WTC11 (cell line): ENCODE measurements at regions not wholly inside any gene's neighbourhood (a gene's known extent, or its start where the extent isn't known, plus 50 kb on each side); places are given as distances from the start of the nearest gene placed in this dataset.

Source experiments
- ATAC-seq: fragments of 200-7000 bp; cut with Tn5 transposase; 2 replicates; pipeline ENCODE4 v1.10.0; 2021; ENCODE audit warnings: mild to moderate bottlenecking, moderate library complexity
- CTCF ChIA-PET: fragments of 300-600 bp; sonication (Branson Sonifier 250); formaldehyde crosslinking; loops from one replicate; lab custom pipeline; 2021; ENCODE audit warnings: antibody characterized with exemption; lab: Charles Lee
- POLR2A ChIA-PET: fragments of 350-600 bp; sonication (Branson Sonifier 250); formaldehyde crosslinking; loops from one replicate; lab custom pipeline; 2021; ENCODE audit warnings: antibody characterized with exemption; lab: Charles Lee
- DNase-seq: peaks from one replicate; pipeline ENCODE4 v3.0.0; 2021; ENCODE audit warnings: low spot score
- H3K27ac Mint-ChIP-seq: 2 replicates; pipeline ENCODE4 v1.8.0; 2021; ENCODE audit warnings: mixed read lengths
- H3K27me3 Mint-ChIP-seq: 2 replicates; pipeline ENCODE4 v1.8.0; 2021; ENCODE audit warnings: low read depth, mild to moderate bottlenecking, moderate library complexity, mixed read lengths
- H3K36me3 Mint-ChIP-seq: 2 replicates; pipeline ENCODE4 v1.8.0; 2021; ENCODE audit warnings: mixed read lengths
- H3K4me1 Mint-ChIP-seq: 2 replicates; pipeline ENCODE4 v1.8.0; 2022; ENCODE audit warnings: mixed read lengths
- H3K4me3 Mint-ChIP-seq: 2 replicates; pipeline ENCODE4 v1.8.0; 2021; ENCODE audit warnings: mild to moderate bottlenecking, moderate library complexity, mixed read lengths
- H3K9me3 Mint-ChIP-seq: 2 replicates; pipeline ENCODE4 v1.8.0; 2021; ENCODE audit warnings: mixed read lengths
- ELF4 ChIP-seq: sonication (generic); formaldehyde crosslinking; IDR thresholded peaks from 2 replicates; pipeline ENCODE4 v1.8.1; 2022; ENCODE audit warnings: low read depth, mild to moderate bottlenecking, moderate library complexity, missing genetic modification reagents
- FOXJ3 ChIP-seq: sonication (generic); formaldehyde crosslinking; IDR thresholded peaks from 2 replicates; pipeline ENCODE4 v1.9.0; 2021; ENCODE audit warnings: missing genetic modification reagents, mild to moderate bottlenecking, borderline replicate concordance
- FOXP1 ChIP-seq: sonication (generic); formaldehyde crosslinking; IDR thresholded peaks from 2 replicates; pipeline ENCODE4 v1.8.0; 2022; ENCODE audit warnings: missing genetic modification reagents, mild to moderate bottlenecking, moderate library complexity, borderline replicate concordance
- GRHL2 ChIP-seq: fragments of 250-450 bp; sonication (Bioruptor Pico); IDR thresholded peaks from 2 replicates; pipeline ENCODE4 v1.8.0; 2022; ENCODE audit warnings: mild to moderate bottlenecking, moderate library complexity; ENCODE audit not compliant: insufficient replicate concordance, severe bottlenecking
- GTF2I ChIP-seq: fragments of 250-450 bp; sonication (Bioruptor Pico); conservative IDR thresholded peaks from 2 replicates; pipeline ENCODE4 v1.4.0; 2021; ENCODE audit warnings: mild to moderate bottlenecking
- HMGA2 ChIP-seq: fragments of 250-450 bp; sonication (Bioruptor Pico); IDR thresholded peaks from 2 replicates; pipeline ENCODE4 v1.4.0; 2021; ENCODE audit warnings: mild to moderate bottlenecking, moderate library complexity
- IRF2 ChIP-seq: sonication (generic); formaldehyde crosslinking; IDR thresholded peaks from 2 replicates; pipeline ENCODE4 v1.8.0; 2022; ENCODE audit warnings: low read depth, missing genetic modification reagents, borderline replicate concordance
- NFYB ChIP-seq: sonication (generic); formaldehyde crosslinking; conservative IDR thresholded peaks from 2 replicates; pipeline ENCODE4 v1.8.0; 2022; ENCODE audit warnings: low read depth, missing genetic modification reagents
- RORB ChIP-seq: fragments of 250-450 bp; sonication (Bioruptor Pico); IDR thresholded peaks from 2 replicates; pipeline ENCODE4 v1.9.0; 2021; ENCODE audit warnings: mild to moderate bottlenecking
- TCF7 ChIP-seq: sonication (generic); formaldehyde crosslinking; IDR thresholded peaks from 2 replicates; pipeline ENCODE4 v1.8.0; 2022; ENCODE audit warnings: mild to moderate bottlenecking, low read depth, missing genetic modification reagents, moderate library complexity
- TEAD4 ChIP-seq: sonication (generic); formaldehyde crosslinking; IDR thresholded peaks from 2 replicates; pipeline ENCODE4 v1.8.0; 2022; ENCODE audit warnings: mild to moderate bottlenecking, missing genetic modification reagents
- ZNF121 ChIP-seq: sonication (generic); formaldehyde crosslinking; IDR thresholded peaks from 2 replicates; pipeline ENCODE4 v1.8.0; 2023; ENCODE audit warnings: missing genetic modification reagents
- ZNF138 ChIP-seq: sonication (generic); formaldehyde crosslinking; conservative IDR thresholded peaks from 2 replicates; pipeline ENCODE4 v1.8.1; 2022; ENCODE audit warnings: mild to moderate bottlenecking, moderate library complexity, missing genetic modification reagents
- ZNF317 ChIP-seq: sonication (generic); formaldehyde crosslinking; IDR thresholded peaks from 2 replicates; pipeline ENCODE4 v1.8.1; 2023; ENCODE audit warnings: low read depth, mild to moderate bottlenecking, moderate library complexity, missing genetic modification reagents, borderline replicate concordance
- TF ChIP-seq, protein P1 (sequence below): sonication (generic); formaldehyde crosslinking; IDR thresholded peaks from 2 replicates; pipeline ENCODE4 v1.8.1; 2023; ENCODE audit warnings: mild to moderate bottlenecking, missing genetic modification reagents, moderate library complexity
- TF ChIP-seq, protein P2 (sequence below): sonication (generic); formaldehyde crosslinking; IDR thresholded peaks from 2 replicates; pipeline ENCODE4 v1.8.0; 2022; ENCODE audit warnings: mild to moderate bottlenecking, missing genetic modification reagents
- TF ChIP-seq, protein P3 (sequence below): fragments of 250-450 bp; sonication (Bioruptor Pico); IDR thresholded peaks from 2 replicates; pipeline ENCODE4 v1.9.0; 2021; ENCODE audit warnings: mild to moderate bottlenecking
- TF ChIP-seq, protein P4 (sequence below): sonication (generic); formaldehyde crosslinking; IDR thresholded peaks from 2 replicates; pipeline ENCODE4 v1.8.0; 2022; ENCODE audit warnings: mild to moderate bottlenecking, missing genetic modification reagents
- TF ChIP-seq, protein P5 (sequence below): sonication (generic); formaldehyde crosslinking; IDR thresholded peaks from 2 replicates; pipeline ENCODE4 v1.8.1; 2023; ENCODE audit warnings: mild to moderate bottlenecking, moderate library complexity, missing genetic modification reagents
- TF ChIP-seq, protein P6 (sequence below): sonication (generic); formaldehyde crosslinking; IDR thresholded peaks from 2 replicates; pipeline ENCODE4 v1.8.1; 2022; ENCODE audit warnings: missing genetic modification reagents, borderline replicate concordance

DNA sequence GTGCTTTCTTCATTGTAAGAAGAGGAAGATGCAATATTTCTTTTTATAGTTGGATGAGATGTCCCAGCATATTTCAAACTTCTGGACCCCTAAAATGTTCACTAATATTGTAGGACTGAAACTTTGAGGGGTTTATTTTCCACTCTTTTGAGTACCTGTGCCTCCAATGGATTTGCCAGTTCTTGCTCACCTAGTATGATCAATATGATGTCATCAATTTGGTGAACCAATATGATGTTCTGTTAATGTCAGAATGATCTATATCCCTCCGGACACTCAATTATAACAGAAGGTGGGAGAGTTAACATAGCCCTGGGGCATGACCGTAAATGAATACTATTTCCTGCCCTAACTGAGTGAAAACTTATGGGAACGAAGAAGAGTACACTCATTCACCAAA, 178.3 kb downstream of the CBLN1 start (continued):
- TF ChIP-seq, protein P1, sequence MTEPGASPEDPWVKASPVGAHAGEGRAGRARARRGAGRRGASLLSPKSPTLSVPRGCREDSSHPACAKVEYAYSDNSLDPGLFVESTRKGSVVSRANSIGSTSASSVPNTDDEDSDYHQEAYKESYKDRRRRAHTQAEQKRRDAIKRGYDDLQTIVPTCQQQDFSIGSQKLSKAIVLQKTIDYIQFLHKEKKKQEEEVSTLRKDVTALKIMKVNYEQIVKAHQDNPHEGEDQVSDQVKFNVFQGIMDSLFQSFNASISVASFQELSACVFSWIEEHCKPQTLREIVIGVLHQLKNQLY (CRISPR knock-in tag) = no peak
- TF ChIP-seq, all 79 proteins: peak for 0

DNA sequence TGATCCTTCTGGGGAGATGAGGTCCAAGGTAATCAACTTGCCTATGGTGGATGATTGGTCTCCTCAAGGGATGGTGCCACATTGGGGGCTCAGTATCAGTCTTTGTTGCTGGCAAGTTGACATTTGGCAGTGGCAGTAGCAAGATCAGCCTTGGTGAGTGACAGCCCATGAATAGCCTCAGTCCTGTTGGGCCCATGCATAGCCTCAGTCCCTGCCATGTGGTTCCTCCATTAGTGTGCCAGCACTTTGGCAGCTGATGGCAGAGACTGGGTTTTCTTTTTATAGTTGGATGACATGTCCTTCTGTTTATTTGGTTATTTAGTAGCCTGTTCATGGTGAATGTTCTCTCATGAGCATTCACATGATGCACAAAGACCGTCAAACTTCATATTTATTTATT, 179.6 kb downstream of the CBLN1 start:
- ATAC-seq = no peak
- CTCF ChIA-PET = no interaction called here
- TF ChIP-seq, protein P2, sequence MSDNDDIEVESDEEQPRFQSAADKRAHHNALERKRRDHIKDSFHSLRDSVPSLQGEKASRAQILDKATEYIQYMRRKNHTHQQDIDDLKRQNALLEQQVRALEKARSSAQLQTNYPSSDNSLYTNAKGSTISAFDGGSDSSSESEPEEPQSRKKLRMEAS (CRISPR knock-in tag) = no peak
- no peak for TF ChIP-seq HMGA2 (CRISPR knock-in tag)
- no peak for TF ChIP-seq ZNF317 (CRISPR knock-in tag)
- no peak for TF ChIP-seq FOXJ3 (CRISPR knock-in tag)
- TF ChIP-seq, protein P3, sequence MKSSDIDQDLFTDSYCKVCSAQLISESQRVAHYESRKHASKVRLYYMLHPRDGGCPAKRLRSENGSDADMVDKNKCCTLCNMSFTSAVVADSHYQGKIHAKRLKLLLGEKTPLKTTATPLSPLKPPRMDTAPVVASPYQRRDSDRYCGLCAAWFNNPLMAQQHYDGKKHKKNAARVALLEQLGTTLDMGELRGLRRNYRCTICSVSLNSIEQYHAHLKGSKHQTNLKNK = no peak
- TF ChIP-seq ZNF138 (CRISPR knock-in tag) = no peak
- TF ChIP-seq NFYB (CRISPR knock-in tag) = no peak
- no peak for TF ChIP-seq TCF7
- no peak for TF ChIP-seq RORB
- no peak for TF ChIP-seq ZNF121 (CRISPR knock-in tag)
- no peak for TF ChIP-seq GTF2I
- no peak for TF ChIP-seq TEAD4
- TF ChIP-seq IRF2 (CRISPR knock-in tag) = no peak
- TF ChIP-seq ELF4 = no peak
- TF ChIP-seq FOXP1 = no peak
- TF ChIP-seq, protein P4, sequence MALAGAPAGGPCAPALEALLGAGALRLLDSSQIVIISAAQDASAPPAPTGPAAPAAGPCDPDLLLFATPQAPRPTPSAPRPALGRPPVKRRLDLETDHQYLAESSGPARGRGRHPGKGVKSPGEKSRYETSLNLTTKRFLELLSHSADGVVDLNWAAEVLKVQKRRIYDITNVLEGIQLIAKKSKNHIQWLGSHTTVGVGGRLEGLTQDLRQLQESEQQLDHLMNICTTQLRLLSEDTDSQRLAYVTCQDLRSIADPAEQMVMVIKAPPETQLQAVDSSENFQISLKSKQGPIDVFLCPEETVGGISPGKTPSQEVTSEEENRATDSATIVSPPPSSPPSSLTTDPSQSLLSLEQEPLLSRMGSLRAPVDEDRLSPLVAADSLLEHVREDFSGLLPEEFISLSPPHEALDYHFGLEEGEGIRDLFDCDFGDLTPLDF (CRISPR knock-in tag) = no peak
- TF ChIP-seq, protein P5, sequence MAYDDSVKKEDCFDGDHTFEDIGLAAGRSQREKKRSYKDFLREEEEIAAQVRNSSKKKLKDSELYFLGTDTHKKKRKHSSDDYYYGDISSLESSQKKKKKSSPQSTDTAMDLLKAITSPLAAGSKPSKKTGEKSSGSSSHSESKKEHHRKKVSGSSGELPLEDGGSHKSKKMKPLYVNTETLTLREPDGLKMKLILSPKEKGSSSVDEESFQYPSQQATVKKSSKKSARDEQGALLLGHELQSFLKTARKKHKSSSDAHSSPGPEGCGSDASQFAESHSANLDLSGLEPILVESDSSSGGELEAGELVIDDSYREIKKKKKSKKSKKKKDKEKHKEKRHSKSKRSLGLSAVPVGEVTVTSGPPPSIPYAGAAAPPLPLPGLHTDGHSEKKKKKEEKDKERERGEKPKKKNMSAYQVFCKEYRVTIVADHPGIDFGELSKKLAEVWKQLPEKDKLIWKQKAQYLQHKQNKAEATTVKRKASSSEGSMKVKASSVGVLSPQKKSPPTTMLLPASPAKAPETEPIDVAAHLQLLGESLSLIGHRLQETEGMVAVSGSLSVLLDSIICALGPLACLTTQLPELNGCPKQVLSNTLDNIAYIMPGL (CRISPR knock-in tag) = no peak
- TF ChIP-seq, protein P1 (CRISPR knock-in tag) = no peak
- TF ChIP-seq, protein P6, sequence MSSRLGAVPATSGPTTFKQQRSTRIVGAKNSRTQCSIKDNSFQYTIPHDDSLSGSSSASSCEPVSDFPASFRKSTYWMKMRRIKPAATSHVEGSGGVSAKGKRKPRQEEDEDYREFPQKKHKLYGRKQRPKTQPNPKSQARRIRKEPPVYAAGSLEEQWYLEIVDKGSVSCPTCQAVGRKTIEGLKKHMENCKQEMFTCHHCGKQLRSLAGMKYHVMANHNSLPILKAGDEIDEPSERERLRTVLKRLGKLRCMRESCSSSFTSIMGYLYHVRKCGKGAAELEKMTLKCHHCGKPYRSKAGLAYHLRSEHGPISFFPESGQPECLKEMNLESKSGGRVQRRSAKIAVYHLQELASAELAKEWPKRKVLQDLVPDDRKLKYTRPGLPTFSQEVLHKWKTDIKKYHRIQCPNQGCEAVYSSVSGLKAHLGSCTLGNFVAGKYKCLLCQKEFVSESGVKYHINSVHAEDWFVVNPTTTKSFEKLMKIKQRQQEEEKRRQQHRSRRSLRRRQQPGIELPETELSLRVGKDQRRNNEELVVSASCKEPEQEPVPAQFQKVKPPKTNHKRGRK (CRISPR knock-in tag) = no peak
- no peak for TF ChIP-seq GRHL2
- TF ChIP-seq, all 79 proteins: peak for 0
- Mint-ChIP-seq H3K36me3 (no peaks in the 10 kb centered on the region), H3K9me3 (peaks cover 25% of the 10 kb centered on the region), H3K27ac (no peak overlapping the region), H3K4me3 (no peak overlapping the region), H3K4me1 (no peaks in the 10 kb centered on the region), H3K27me3 (peaks cover 2% of the 10 kb centered on the region; the same call in 1 of the 2 replicates)
- DNase-seq = no peak
- POLR2A ChIA-PET = no interaction called here
